Peyer's patch (tissue), 4 donors: ENCODE measurements at regions not wholly inside any gene's neighbourhood (a gene's known extent, or its start where the extent isn't known, plus 50 kb on each side); places are given as distances from the start of the nearest gene placed in this dataset.
"Not testable (repeated sequence)": the region's sequence is repeated elsewhere in the genome, so short reads cannot be mapped to it uniquely, and the experiment has no call there.

Experiments used
- POLR2A ChIP-seq, 2 donors: fragments of 450-650 bp; IDR thresholded peaks; one replicate each; pipeline ENCODE4 v1.5.1; 2017; ENCODE audit warnings: antibody characterized with exemption in 2 of 2, mild to moderate bottlenecking in 2 of 2, moderate library complexity in 2 of 2
- TF ChIP-seq, protein P1 (sequence below), 6 experiments: fragments of 450-650 bp in 4 of 6; fragments of 200-600 bp in 2 of 6; sonication (generic) in 1 of 6; IDR thresholded peaks; one replicate each; pipeline ENCODE4 v1.5.1; 2017 to 2019; ENCODE audit warnings: antibody characterized with exemption in 6 of 6, mild to moderate bottlenecking in 3 of 6, moderate library complexity in 1 of 6

DNA sequence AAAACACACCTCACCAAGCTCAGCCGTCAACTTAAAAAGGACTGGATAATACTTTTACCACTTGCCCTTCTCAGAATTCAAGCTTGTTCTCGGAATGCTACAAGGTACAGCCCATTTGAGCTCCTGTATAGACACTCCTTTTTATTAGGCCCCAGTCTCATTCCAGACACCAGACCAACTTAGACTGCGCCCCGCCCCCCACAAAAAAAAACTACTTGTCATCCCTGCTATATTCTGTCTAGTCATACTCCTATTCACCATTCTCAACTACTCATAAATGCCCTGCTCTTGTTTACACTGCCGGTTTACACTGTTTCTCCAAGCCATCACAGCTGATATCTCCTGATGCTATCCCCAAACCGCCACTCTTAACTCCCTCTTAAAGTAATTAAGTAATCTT is 1220.5 kb downstream of the OTOL1 start:
- TF ChIP-seq, protein P1, sequence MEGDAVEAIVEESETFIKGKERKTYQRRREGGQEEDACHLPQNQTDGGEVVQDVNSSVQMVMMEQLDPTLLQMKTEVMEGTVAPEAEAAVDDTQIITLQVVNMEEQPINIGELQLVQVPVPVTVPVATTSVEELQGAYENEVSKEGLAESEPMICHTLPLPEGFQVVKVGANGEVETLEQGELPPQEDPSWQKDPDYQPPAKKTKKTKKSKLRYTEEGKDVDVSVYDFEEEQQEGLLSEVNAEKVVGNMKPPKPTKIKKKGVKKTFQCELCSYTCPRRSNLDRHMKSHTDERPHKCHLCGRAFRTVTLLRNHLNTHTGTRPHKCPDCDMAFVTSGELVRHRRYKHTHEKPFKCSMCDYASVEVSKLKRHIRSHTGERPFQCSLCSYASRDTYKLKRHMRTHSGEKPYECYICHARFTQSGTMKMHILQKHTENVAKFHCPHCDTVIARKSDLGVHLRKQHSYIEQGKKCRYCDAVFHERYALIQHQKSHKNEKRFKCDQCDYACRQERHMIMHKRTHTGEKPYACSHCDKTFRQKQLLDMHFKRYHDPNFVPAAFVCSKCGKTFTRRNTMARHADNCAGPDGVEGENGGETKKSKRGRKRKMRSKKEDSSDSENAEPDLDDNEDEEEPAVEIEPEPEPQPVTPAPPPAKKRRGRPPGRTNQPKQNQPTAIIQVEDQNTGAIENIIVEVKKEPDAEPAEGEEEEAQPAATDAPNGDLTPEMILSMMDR (IDR thresholded peaks at IDR 0.05) = not testable (repeated sequence)
- TF ChIP-seq POLR2A (IDR thresholded peaks at IDR 0.05) = not testable (repeated sequence)
